GM19238 (cell line): ENCODE measurements at regions not wholly inside any gene's neighbourhood (a gene's known extent, or its start where the extent isn't known, plus 50 kb on each side); places are given as distances from the start of the nearest gene placed in this dataset.

Experiments used
- DNase-seq: peaks from one replicate; pipeline ENCODE4 v3.0.0; 2011; ENCODE audit warnings: low spot score; ENCODE audit not compliant: insufficient read length

GRCh38 chr5:135219868-135220267 lies 179.2 kb downstream of the MACROH2A1 start:
- no peak for DNase-seq

GRCh38 chr5:135218790-135219568 lies 180.1 kb downstream of the MACROH2A1 start:
- no peak for DNase-seq

- DNase-seq: no peak
Measured at GRCh38 chr5:135218486-135218755, 180.6 kb downstream of the MACROH2A1 start.

GRCh38 chr5:135217669-135218485 lies 181.2 kb downstream of the MACROH2A1 start:
- DNase-seq: no peak

- DNase-seq: no peak
Measured at GRCh38 chr5:135216471-135217343, 182.3 kb downstream of the MACROH2A1 start.

- DNase-seq: no peak
Measured at GRCh38 chr5:135215617-135216470, 181.8 kb upstream of the PITX1 start.

GRCh38 chr5:135214897-135215616 lies 181.0 kb upstream of the PITX1 start:
- no peak for DNase-seq

- DNase-seq: no peak
Measured at GRCh38 chr5:135213466-135214239, 179.6 kb upstream of the PITX1 start.

- no peak for DNase-seq
Measured at GRCh38 chr5:135213027-135213386, 179.0 kb upstream of the PITX1 start.

GRCh38 chr5:135212361-135213026 lies 178.5 kb upstream of the PITX1 start:
- no peak for DNase-seq

- DNase-seq: no peak
Measured at GRCh38 chr5:135211791-135212190, 177.8 kb upstream of the PITX1 start.

- DNase-seq: no peak
Measured at GRCh38 chr5:135211083-135211790, 177.2 kb upstream of the PITX1 start.

GRCh38 chr5:135210286-135211055 lies 176.4 kb upstream of the PITX1 start:
- no peak for DNase-seq

GRCh38 chr5:135208903-135209721 lies 175.1 kb upstream of the PITX1 start:
- DNase-seq: no peak

GRCh38 chr5:135208555-135208902 lies 174.5 kb upstream of the PITX1 start:
- no peak for DNase-seq

GRCh38 chr5:135207866-135208265 lies 173.8 kb upstream of the PITX1 start:
- DNase-seq: no peak

GRCh38 chr5:135206862-135207261 lies 172.8 kb upstream of the PITX1 start:
- DNase-seq: no peak
